ENCODE measurements at regions not wholly inside any gene's neighbourhood (a gene's known extent, or its start where the extent isn't known, plus 50 kb on each side); places are given as distances from the start of the nearest gene placed in this dataset.

- H3K4me3 ChIP-seq = no peak overlapping the region
- peaks cover 0 to 2% (median 0%) of the 10 kb centered on the region in 4 donors for H3K9me3 ChIP-seq (ENCODE audit: control insufficient read depth in 4 of 4, insufficient read depth in 3 of 4, low read length in 3 of 4)
- no peak overlapping the region for H3K27ac ChIP-seq (ENCODE audit: low read depth in 1 of 2, low read length in 1 of 2)
- no peak overlapping the region for H3K9ac ChIP-seq (ENCODE audit: insufficient read depth in 1 of 2, low read length in 2 of 2)
- H3K27me3 ChIP-seq (ENCODE audit: control insufficient read depth in 3 of 3, insufficient read depth in 3 of 3, low read length in 2 of 3) = peaks cover 0 to 46% (median 6%) of the 10 kb centered on the region in 3 donors
- no peaks in the 10 kb centered on the region for H3K36me3 ChIP-seq (ENCODE audit: control insufficient read depth in 4 of 4, insufficient read depth in 4 of 4, low read length in 4 of 4)
- no peaks in the 10 kb centered on the region for H3K4me1 ChIP-seq (ENCODE audit: control insufficient read depth in 5 of 5, insufficient read depth in 5 of 5, low read length in 5 of 5)
- no peak for DNase-seq
- ATAC-seq (ENCODE audit: insufficient read depth, low FRiP score) = no peak
- TF ChIP-seq CTCF (IDR thresholded peaks at IDR 0.05; ENCODE audit: control extremely low read depth, extremely low read depth) = no peak
Measured at GRCh38 chrX:3244955-3245354, 101.5 kb downstream of the MXRA5 start.

DNA sequence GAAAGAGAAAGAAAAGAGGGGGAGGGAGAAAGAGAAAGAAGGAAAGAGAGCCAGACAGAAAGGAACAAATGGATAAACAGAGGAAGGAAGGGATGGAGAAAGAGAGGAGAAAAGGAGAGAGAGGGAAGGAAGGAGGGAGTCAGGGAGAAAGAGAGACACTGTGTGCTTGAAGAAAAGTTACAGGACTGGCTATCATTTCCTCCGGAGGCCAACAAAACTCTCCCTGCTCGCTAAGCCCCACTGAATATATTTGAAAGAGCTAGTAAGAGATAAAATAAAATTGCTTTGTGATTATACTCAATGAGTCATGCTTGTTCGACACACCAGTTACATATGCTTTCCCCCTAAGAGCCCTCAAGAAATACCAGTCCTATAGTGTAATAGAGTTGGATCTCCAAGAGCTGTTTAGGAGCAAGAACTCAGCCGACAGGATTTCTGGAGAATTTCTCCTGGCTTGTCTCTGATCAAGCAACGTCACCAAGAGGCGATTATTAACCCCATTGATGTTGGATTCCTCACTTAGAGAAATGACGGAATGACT, 102.2 kb downstream of the MXRA5 start:
- Histone ChIP-seq H3K9ac (ENCODE audit: insufficient read depth in 1 of 2, low read length in 2 of 2) (no peak overlapping the region), H3K36me3 (ENCODE audit: control insufficient read depth in 4 of 4, insufficient read depth in 4 of 4, low read length in 4 of 4) (no peaks in the 10 kb centered on the region), H3K4me1 (ENCODE audit: control insufficient read depth in 5 of 5, insufficient read depth in 5 of 5, low read length in 5 of 5) (no peaks in the 10 kb centered on the region), H3K4me3 (no peak overlapping the region), H3K27me3 (ENCODE audit: control insufficient read depth in 3 of 3, insufficient read depth in 3 of 3, low read length in 2 of 3) (peaks cover 0 to 51% (median 6%) of the 10 kb centered on the region in 3 donors), H3K27ac (ENCODE audit: low read depth in 1 of 2, low read length in 1 of 2) (no peak overlapping the region), H3K9me3 (ENCODE audit: control insufficient read depth in 4 of 4, insufficient read depth in 3 of 4, low read length in 3 of 4) (peaks cover 0 to 2% (median 0%) of the 10 kb centered on the region in 4 donors)
- TF ChIP-seq CTCF (IDR thresholded peaks at IDR 0.05; ENCODE audit: control extremely low read depth, extremely low read depth) = no peak
- DNase-seq (peak in 2 of 3 donors; percentile 3 to 12), ATAC-seq (ENCODE audit: insufficient read depth, low FRiP score) (no peak)
- WGBS, 2 donors = 65 to 74% methylated on average over 7 of the region's 7 CpGs

GRCh38 chrX:3232262-3232923, 114.1 kb downstream of the MXRA5 start:
- Histone ChIP-seq H3K27me3 (ENCODE audit: control insufficient read depth in 3 of 3, insufficient read depth in 3 of 3, low read length in 2 of 3) (peaks cover 0 to 36% (median 0%) of the 10 kb centered on the region in 3 donors), H3K36me3 (ENCODE audit: control insufficient read depth in 4 of 4, insufficient read depth in 4 of 4, low read length in 4 of 4) (no peaks in the 10 kb centered on the region), H3K9me3 (ENCODE audit: control insufficient read depth in 4 of 4, insufficient read depth in 3 of 4, low read length in 3 of 4) (peaks cover 0 to 6% (median 0%) of the 10 kb centered on the region in 4 donors), H3K4me3 (no peak overlapping the region), H3K27ac (ENCODE audit: low read depth in 1 of 2, low read length in 1 of 2) (no peak overlapping the region), H3K9ac (ENCODE audit: insufficient read depth in 1 of 2, low read length in 2 of 2) (no peak overlapping the region), H3K4me1 (ENCODE audit: control insufficient read depth in 5 of 5, insufficient read depth in 5 of 5, low read length in 5 of 5) (no peaks in the 10 kb centered on the region)
- DNase-seq = peak in 2 of 3 donors; percentile 2 to 15
- 45 to 60% methylated on average over 4 of the region's 4 CpGs for WGBS, 2 donors
- TF ChIP-seq CTCF (IDR thresholded peaks at IDR 0.05; ENCODE audit: control extremely low read depth, extremely low read depth) = no peak
- no peak for ATAC-seq (ENCODE audit: insufficient read depth, low FRiP score)

Measured in lung (tissue), 11 donors.